ENCODE measurements at regions not wholly inside any gene's neighbourhood (a gene's known extent, or its start where the extent isn't known, plus 50 kb on each side); places are given as distances from the start of the nearest gene placed in this dataset.
"Not testable (repeated sequence)": the region's sequence is repeated elsewhere in the genome, so short reads cannot be mapped to it uniquely, and the experiment has no call there.

GRCh38 chr1:120242582-120242981 lies 66.3 kb upstream of the SEC22B start:
- not testable (repeated sequence) for TF ChIP-seq CTCF, POLR2A (IDR thresholded peaks at IDR 0.05)

Measured in heart left ventricle (tissue), 13 donors.